Hepatocyte (in vitro differentiated cells): ENCODE measurements at regions not wholly inside any gene's neighbourhood (a gene's known extent, or its start where the extent isn't known, plus 50 kb on each side); places are given as distances from the start of the nearest gene placed in this dataset.

ENCODE experiments used
- DNase-seq: peaks from one replicate; pipeline ENCODE4 v3.0.0-alpha.2; 2016; ENCODE audit warnings: low spot score
- H2AFZ ChIP-seq: fragments of 200-600 bp; sonication (generic); 2 replicates; pipeline ENCODE4 v1.6.0; 2016; ENCODE audit warnings: antibody characterized with exemption, mild to moderate bottlenecking
- H3K27ac ChIP-seq: fragments of 200-600 bp; sonication (generic); 2 replicates; pipeline ENCODE4 v1.5.1; 2016; ENCODE audit warnings: mild to moderate bottlenecking
- H3K27me3 ChIP-seq: fragments of 200-600 bp; sonication (generic); 2 replicates; pipeline ENCODE4 v1.6.1; 2016
- H3K36me3 ChIP-seq: fragments of 200-600 bp; sonication (generic); replicated peaks from 2 replicates; pipeline ENCODE4 v1.5.1; 2016; ENCODE audit warnings: low read depth; ENCODE audit not compliant: insufficient read depth
- H3K4me1 ChIP-seq: fragments of 200-600 bp; sonication (generic); 2 replicates; pipeline ENCODE4 v1.5.1; 2016; ENCODE audit warnings: mild to moderate bottlenecking, moderate library complexity; ENCODE audit not compliant: insufficient read depth
- H3K4me2 ChIP-seq: fragments of 200-600 bp; sonication (generic); 2 replicates; pipeline ENCODE4 v1.6.0; 2016
- H3K4me3 ChIP-seq: fragments of 200-600 bp; sonication (generic); 2 replicates; pipeline ENCODE4 v1.5.1; 2016; ENCODE audit warnings: mild to moderate bottlenecking
- H3K79me2 ChIP-seq: fragments of 200-600 bp; sonication (generic); 2 replicates; pipeline ENCODE4 v1.6.0; 2017; ENCODE audit warnings: mild to moderate bottlenecking
- H3K9me2 ChIP-seq: fragments of 200-600 bp; sonication (generic); replicated peaks from 2 replicates; pipeline ENCODE4 v1.6.0; 2017; ENCODE audit warnings: mild to moderate bottlenecking; ENCODE audit not compliant: insufficient read depth
- H3K9me3 ChIP-seq: fragments of 200-600 bp; sonication (generic); 2 replicates; pipeline ENCODE4 v1.5.1; 2016; ENCODE audit warnings: low read depth, mild to moderate bottlenecking
- H4K20me1 ChIP-seq: fragments of 200-600 bp; sonication (generic); 2 replicates; pipeline ENCODE4 v1.6.0; 2016; ENCODE audit warnings: mild to moderate bottlenecking; ENCODE audit not compliant: insufficient read depth, poor library complexity, severe bottlenecking
- EZH2 ChIP-seq: fragments of 200-600 bp; sonication (generic); IDR thresholded peaks from 2 replicates; pipeline ENCODE4 v1.6.1; 2016; ENCODE audit warnings: antibody characterized with exemption, mild to moderate bottlenecking, borderline replicate concordance
- EZH2phosphoT487 ChIP-seq: fragments of 200-600 bp; sonication (generic); IDR thresholded peaks from one replicate; pipeline ENCODE4 v1.6.1; 2018; ENCODE audit warnings: antibody characterized with exemption, mild to moderate bottlenecking, low read depth, moderate library complexity; ENCODE audit not compliant: unreplicated experiment, severe bottlenecking
- whole genome bisulfite sequencing: methylation state at CpG from one replicate; pipeline ENCODE4 v1.1.6; 2016; ENCODE audit warnings: low lambda C conversion rate; ENCODE audit errors: missing lambda C conversion rate; 5-methylcytosine and 5-hydroxymethylcytosine counted together
- TF ChIP-seq, protein P1 (sequence below): fragments of 200-600 bp; sonication (generic); IDR thresholded peaks from 2 replicates; pipeline ENCODE4 v1.5.1; 2016; ENCODE audit warnings: antibody characterized with exemption, mild to moderate bottlenecking; ENCODE audit not compliant: poor library complexity

DNA sequence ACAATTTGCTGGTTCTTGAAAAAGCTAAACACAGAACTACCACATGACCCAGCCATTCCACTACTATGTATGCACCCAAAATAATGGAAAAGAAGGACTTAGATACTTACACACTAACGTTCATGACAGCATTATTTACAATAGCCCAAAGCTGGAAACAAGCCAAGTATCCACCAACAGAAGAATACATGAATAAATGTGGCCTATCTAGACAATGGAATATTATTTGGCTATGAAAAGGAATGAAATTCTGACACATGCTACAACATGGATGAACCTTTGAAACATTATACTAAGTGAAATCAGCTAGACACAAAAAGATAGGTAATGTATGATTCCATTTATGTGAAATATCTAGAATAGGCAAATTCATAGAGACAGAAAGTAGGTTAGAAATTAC lies 67.4 kb upstream of the EXOC4 start:
- Histone ChIP-seq H3K4me1 (no peaks in the 10 kb centered on the region), H3K27ac (no peak overlapping the region), H4K20me1 (no peaks in the 10 kb centered on the region), H3K9me3 (no peaks in the 10 kb centered on the region), H3K9me2 (no peaks in the 10 kb centered on the region), H3K79me2 (no peaks in the 10 kb centered on the region), H3K36me3 (no peaks in the 10 kb centered on the region), H3K27me3 (no peaks in the 10 kb centered on the region), H3K4me2 (no peak overlapping the region), H2AFZ (no peak overlapping the region), H3K4me3 (no peak overlapping the region)
- 73% methylated on average over 1 of the region's 1 CpG for WGBS
- no peak for DNase-seq
- TF ChIP-seq EZH2 (no peak), EZH2phosphoT487 (no peak)
- TF ChIP-seq, protein P1, sequence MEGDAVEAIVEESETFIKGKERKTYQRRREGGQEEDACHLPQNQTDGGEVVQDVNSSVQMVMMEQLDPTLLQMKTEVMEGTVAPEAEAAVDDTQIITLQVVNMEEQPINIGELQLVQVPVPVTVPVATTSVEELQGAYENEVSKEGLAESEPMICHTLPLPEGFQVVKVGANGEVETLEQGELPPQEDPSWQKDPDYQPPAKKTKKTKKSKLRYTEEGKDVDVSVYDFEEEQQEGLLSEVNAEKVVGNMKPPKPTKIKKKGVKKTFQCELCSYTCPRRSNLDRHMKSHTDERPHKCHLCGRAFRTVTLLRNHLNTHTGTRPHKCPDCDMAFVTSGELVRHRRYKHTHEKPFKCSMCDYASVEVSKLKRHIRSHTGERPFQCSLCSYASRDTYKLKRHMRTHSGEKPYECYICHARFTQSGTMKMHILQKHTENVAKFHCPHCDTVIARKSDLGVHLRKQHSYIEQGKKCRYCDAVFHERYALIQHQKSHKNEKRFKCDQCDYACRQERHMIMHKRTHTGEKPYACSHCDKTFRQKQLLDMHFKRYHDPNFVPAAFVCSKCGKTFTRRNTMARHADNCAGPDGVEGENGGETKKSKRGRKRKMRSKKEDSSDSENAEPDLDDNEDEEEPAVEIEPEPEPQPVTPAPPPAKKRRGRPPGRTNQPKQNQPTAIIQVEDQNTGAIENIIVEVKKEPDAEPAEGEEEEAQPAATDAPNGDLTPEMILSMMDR = no peak

DNA sequence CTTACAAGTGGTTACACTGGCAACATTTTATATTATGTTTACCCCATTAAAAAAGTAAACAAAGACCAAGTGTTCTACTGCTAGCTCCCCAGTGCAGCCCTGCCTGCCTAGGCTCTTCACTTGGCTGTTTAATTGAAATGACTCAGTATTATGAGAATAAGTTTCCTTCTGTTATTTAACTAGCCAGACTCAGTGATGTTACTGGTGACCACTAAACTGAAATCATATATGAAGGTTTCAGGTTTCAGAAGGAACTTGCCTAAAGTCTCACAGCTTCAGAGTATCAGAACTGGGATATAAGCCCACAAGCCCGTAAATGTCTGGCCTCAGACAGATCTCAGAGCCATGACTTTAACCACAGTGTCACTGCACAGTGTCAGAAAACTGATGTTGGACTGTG lies 66.8 kb upstream of the EXOC4 start:
- no peak overlapping the region for H2AFZ ChIP-seq
- WGBS = 45% methylated on average over 1 of the region's 1 CpG

DNA sequence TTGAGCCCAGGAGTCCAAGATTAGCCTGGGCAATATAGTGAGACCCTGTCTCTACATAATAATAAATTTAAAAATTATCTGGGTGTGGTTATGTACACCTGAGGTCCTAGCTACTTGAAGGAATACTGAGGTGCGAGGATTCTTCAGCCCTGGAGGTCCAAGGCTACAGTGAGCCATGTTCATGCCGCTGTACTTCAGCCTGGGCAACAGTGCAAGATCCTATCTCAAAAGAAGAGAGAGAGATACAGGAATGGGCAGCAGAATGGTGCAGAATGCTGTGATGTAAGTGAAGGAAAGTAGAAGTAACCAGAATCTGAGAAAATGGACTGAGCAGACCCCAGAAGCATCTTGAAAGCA lies 62.7 kb upstream of the EXOC4 start:
- Histone ChIP-seq H4K20me1 (no peaks in the 10 kb centered on the region), H3K4me2 (no peak overlapping the region), H3K9me3 (no peaks in the 10 kb centered on the region), H3K79me2 (no peaks in the 10 kb centered on the region), H3K36me3 (no peaks in the 10 kb centered on the region), H2AFZ (no peak overlapping the region), H3K27me3 (no peaks in the 10 kb centered on the region), H3K4me3 (no peak overlapping the region), H3K27ac (no peak overlapping the region), H3K4me1 (no peaks in the 10 kb centered on the region), H3K9me2 (no peaks in the 10 kb centered on the region)
- DNase-seq = no peak
- 93% methylated on average over 2 of the region's 2 CpGs for WGBS
- TF ChIP-seq EZH2phosphoT487 = no peak
- TF ChIP-seq, protein P1 = no peak
- no peak for TF ChIP-seq EZH2

More for the DNA sequence above, 66.8 kb upstream of the EXOC4 start:
- H3K4me2 ChIP-seq = no peak overlapping the region
- no peaks in the 10 kb centered on the region for H3K9me3 ChIP-seq
- no peaks in the 10 kb centered on the region for H3K9me2 ChIP-seq
- no peak for TF ChIP-seq EZH2
- no peak for DNase-seq
- no peaks in the 10 kb centered on the region for H3K4me1 ChIP-seq
- H3K36me3 ChIP-seq = no peaks in the 10 kb centered on the region
- H4K20me1 ChIP-seq = no peaks in the 10 kb centered on the region
- H3K4me3 ChIP-seq = no peak overlapping the region
- no peak overlapping the region for H3K27ac ChIP-seq
- no peaks in the 10 kb centered on the region for H3K79me2 ChIP-seq
- H3K27me3 ChIP-seq = no peaks in the 10 kb centered on the region

DNA sequence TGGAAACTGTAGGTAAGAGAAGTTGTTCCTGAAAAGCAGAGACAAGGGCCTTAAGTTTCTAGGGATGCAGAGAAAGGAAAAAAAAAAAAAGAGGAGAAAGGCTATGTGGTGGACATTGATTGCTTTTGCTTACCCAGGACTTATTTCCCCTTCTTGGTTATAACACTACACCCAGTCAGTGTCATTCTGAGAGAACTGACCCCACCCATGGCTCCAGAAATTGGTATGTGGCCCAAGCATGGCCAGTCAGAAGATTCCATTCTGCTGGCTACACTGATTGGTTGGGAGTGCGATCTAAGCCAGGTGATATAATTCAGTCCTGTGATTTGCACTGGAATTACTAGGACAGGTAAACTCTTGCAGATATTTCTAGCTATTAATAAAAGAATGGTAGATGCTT lies 62.2 kb upstream of the EXOC4 start:
- Histone ChIP-seq H3K27ac (no peak overlapping the region), H3K36me3 (no peaks in the 10 kb centered on the region), H3K9me2 (no peaks in the 10 kb centered on the region), H4K20me1 (no peaks in the 10 kb centered on the region), H3K4me3 (no peak overlapping the region), H3K27me3 (no peaks in the 10 kb centered on the region), H2AFZ (no peak overlapping the region), H3K4me2 (no peak overlapping the region), H3K79me2 (no peaks in the 10 kb centered on the region), H3K9me3 (no peaks in the 10 kb centered on the region), H3K4me1 (no peaks in the 10 kb centered on the region)
- 96% methylated on average over 1 of the region's 1 CpG for WGBS
- TF ChIP-seq, protein P1 = no peak
- TF ChIP-seq EZH2 (no peak), EZH2phosphoT487 (no peak)
- DNase-seq = no peak
